CD8-positive, alpha-beta memory T cell (primary cell): ENCODE measurements at regions not wholly inside any gene's neighbourhood (a gene's known extent, or its start where the extent isn't known, plus 50 kb on each side); places are given as distances from the start of the nearest gene placed in this dataset.
"Not testable (repeated sequence)": the region's sequence is repeated elsewhere in the genome, so short reads cannot be mapped to it uniquely, and the experiment has no call there.

Experiments used
- CTCF ChIA-PET: fragments of 350-600 bp; sonication (Branson Sonifier 250); formaldehyde crosslinking; loops from one replicate; lab custom pipeline; 2021; ENCODE audit warnings: antibody characterized with exemption; lab: Charles Lee
- POLR2A ChIA-PET: fragments of 350-600 bp; sonication (Branson Sonifier 250); formaldehyde crosslinking; loops from one replicate; lab custom pipeline; 2021; ENCODE audit warnings: antibody characterized with exemption; lab: Charles Lee
- DNase-seq, 5 donors: peaks; one replicate each; pipeline versions ENCODE4 v3.0.0 to v3.0.0-alpha.2; 2020 to 2022; ENCODE audit warnings: mixed read lengths in 1 of 5
- H3K27ac ChIP-seq: one replicate; pipeline ENCODE4 v1.7.0; 2013; ENCODE audit warnings: low read depth, mild to moderate bottlenecking, low read length, moderate library complexity
- H3K27me3 ChIP-seq: 2 replicates; pipeline ENCODE4 v1.7.0; 2013; ENCODE audit warnings: low read length, mild to moderate bottlenecking; ENCODE audit not compliant: insufficient read depth, poor library complexity, severe bottlenecking
- H3K36me3 ChIP-seq: 2 replicates; pipeline ENCODE4 v1.7.0; 2013; ENCODE audit warnings: mild to moderate bottlenecking, low read length, moderate library complexity; ENCODE audit not compliant: insufficient read depth
- H3K4me1 ChIP-seq: 2 replicates; pipeline ENCODE4 v1.7.0; 2013; ENCODE audit warnings: mild to moderate bottlenecking, low read length, moderate library complexity; ENCODE audit not compliant: insufficient read depth
- H3K4me3 ChIP-seq: 2 replicates; pipeline ENCODE4 v1.7.0; 2013; ENCODE audit warnings: mild to moderate bottlenecking, low read length
- H3K9me3 ChIP-seq: 2 replicates; pipeline ENCODE4 v1.7.0; 2013; ENCODE audit warnings: mild to moderate bottlenecking, low read length
- H3K27ac Mint-ChIP-seq, 8 donors: one replicate each; pipeline ENCODE4 v1.8.0; 2020 to 2021; ENCODE audit warnings: mixed read lengths in 8 of 8, mild to moderate bottlenecking in 6 of 8, inconsistent platforms in 3 of 8, moderate library complexity in 3 of 8
- H3K27me3 Mint-ChIP-seq, 2 donors: one replicate each; pipeline ENCODE4 v1.8.0; 2020 to 2021; ENCODE audit warnings: mixed read lengths in 2 of 2, mild to moderate bottlenecking in 1 of 2, moderate library complexity in 1 of 2
- H3K36me3 Mint-ChIP-seq, 3 donors: one replicate each; pipeline ENCODE4 v1.8.0; 2020 to 2021; ENCODE audit warnings: mixed read lengths in 3 of 3, inconsistent platforms in 1 of 3, mild to moderate bottlenecking in 1 of 3
- H3K4me1 Mint-ChIP-seq, 3 donors: one replicate each; pipeline ENCODE4 v1.8.0; 2020 to 2021; ENCODE audit warnings: mixed read lengths in 3 of 3, inconsistent platforms in 1 of 3, mild to moderate bottlenecking in 1 of 3
- H3K4me3 Mint-ChIP-seq, 7 donors: one replicate each; pipeline ENCODE4 v1.8.0; 2020 to 2021; ENCODE audit warnings: mixed read lengths in 7 of 7, mild to moderate bottlenecking in 6 of 7, moderate library complexity in 4 of 7, inconsistent platforms in 2 of 7
- H3K9me3 Mint-ChIP-seq, 5 donors: one replicate each; pipeline ENCODE4 v1.8.0; 2020 to 2022; ENCODE audit warnings: mixed read lengths in 5 of 5, mild to moderate bottlenecking in 3 of 5, moderate library complexity in 2 of 5, inconsistent platforms in 1 of 5

GRCh38 chr1:30462826-30463425, 260.5 kb downstream of the MATN1 start:
- H3K27ac Mint-ChIP-seq = no peak overlapping the region
- POLR2A ChIA-PET = no interaction called here
- no peak overlapping the region for H3K4me3 Mint-ChIP-seq
- CTCF ChIA-PET = no interaction called here
- no peaks in the 10 kb centered on the region for H3K36me3 Mint-ChIP-seq
- Histone ChIP-seq H3K4me3 (no peak overlapping the region), H3K27ac (no peak overlapping the region), H3K4me1 (no peaks in the 10 kb centered on the region), H3K36me3 (no peaks in the 10 kb centered on the region), H3K27me3 (peaks cover 3% of the 10 kb centered on the region), H3K9me3 (no peaks in the 10 kb centered on the region)
- no peak for DNase-seq
- H3K4me1 Mint-ChIP-seq = no peaks in the 10 kb centered on the region
- H3K9me3 Mint-ChIP-seq = peaks cover 0 to 2% (median 0%) of the 10 kb centered on the region in 5 donors
- H3K27me3 Mint-ChIP-seq = peaks cover 6 to 28% of the 10 kb centered on the region in 2 donors

- Histone ChIP-seq H3K4me3 (no peak overlapping the region), H3K36me3 (no peaks in the 10 kb centered on the region), H3K9me3 (no peaks in the 10 kb centered on the region), H3K27me3 (peaks cover 3% of the 10 kb centered on the region), H3K4me1 (no peaks in the 10 kb centered on the region), H3K27ac (no peak overlapping the region)
- H3K36me3 Mint-ChIP-seq = no peaks in the 10 kb centered on the region
- H3K27me3 Mint-ChIP-seq = peaks cover 5 to 28% of the 10 kb centered on the region in 2 donors
- CTCF ChIA-PET = no interaction called here
- peaks cover 0 to 2% (median 0%) of the 10 kb centered on the region in 5 donors for H3K9me3 Mint-ChIP-seq
- POLR2A ChIA-PET = no interaction called here
- no peak overlapping the region for H3K27ac Mint-ChIP-seq
- H3K4me1 Mint-ChIP-seq = no peaks in the 10 kb centered on the region
- no peak for DNase-seq
- no peak overlapping the region for H3K4me3 Mint-ChIP-seq
Measured at GRCh38 chr1:30462166-30462565, 261.2 kb downstream of the MATN1 start.

- ChIA-PET POLR2A (no interaction called here), CTCF (no interaction called here)
- Mint-ChIP-seq H3K36me3 (no peaks in the 10 kb centered on the region), H3K4me1 (no peaks in the 10 kb centered on the region), H3K27me3 (peaks cover 4 to 28% of the 10 kb centered on the region in 2 donors), H3K9me3 (peaks cover 0 to 2% (median 0%) of the 10 kb centered on the region in 5 donors), H3K27ac (no peak overlapping the region), H3K4me3 (no peak overlapping the region)
- no peak overlapping the region for H3K27ac ChIP-seq
- no peaks in the 10 kb centered on the region for H3K4me1 ChIP-seq
- H3K36me3 ChIP-seq = no peaks in the 10 kb centered on the region
- H3K27me3 ChIP-seq = peaks cover 3% of the 10 kb centered on the region
- no peaks in the 10 kb centered on the region for H3K9me3 ChIP-seq
- H3K4me3 ChIP-seq = no peak overlapping the region
- no peak for DNase-seq
Measured at GRCh38 chr1:30461640-30462039, 261.7 kb downstream of the MATN1 start.

GRCh38 chr1:30460661-30461060, 262.7 kb downstream of the MATN1 start:
- POLR2A ChIA-PET = no interaction called here
- Mint-ChIP-seq H3K27me3 (peaks cover 4 to 27% of the 10 kb centered on the region in 2 donors), H3K4me1 (no peaks in the 10 kb centered on the region), H3K9me3 (peaks cover 0 to 2% (median 0%) of the 10 kb centered on the region in 5 donors), H3K4me3 (no peak overlapping the region), H3K36me3 (no peaks in the 10 kb centered on the region), H3K27ac (no peak overlapping the region)
- Histone ChIP-seq H3K27me3 (peaks cover 3% of the 10 kb centered on the region), H3K27ac (no peak overlapping the region), H3K9me3 (no peaks in the 10 kb centered on the region), H3K4me3 (no peak overlapping the region), H3K4me1 (no peaks in the 10 kb centered on the region), H3K36me3 (no peaks in the 10 kb centered on the region)
- CTCF ChIA-PET = no interaction called here
- no peak for DNase-seq

GRCh38 chr1:30458730-30459485, 264.5 kb downstream of the MATN1 start:
- CTCF ChIA-PET, H3K27me3 ChIP-seq: not testable (repeated sequence)

GRCh38 chr1:30452925-30453324, 270.5 kb downstream of the MATN1 start:
- H3K36me3 Mint-ChIP-seq = no peaks in the 10 kb centered on the region
- CTCF ChIA-PET = no interaction called here
- H3K4me3 ChIP-seq = no peak overlapping the region

More at GRCh38 chr1:30458730-30459485, 264.5 kb downstream of the MATN1 start:
- H3K27ac ChIP-seq, H3K9me3 ChIP-seq, H3K4me1 ChIP-seq, H3K4me3 Mint-ChIP-seq, H3K4me3 ChIP-seq, H3K36me3 Mint-ChIP-seq, POLR2A ChIA-PET, DNase-seq, H3K9me3 Mint-ChIP-seq, H3K4me1 Mint-ChIP-seq, H3K36me3 ChIP-seq: not testable (repeated sequence)
- H3K27ac Mint-ChIP-seq = peak overlapping the region in 1 of 8 donors; percentile 19
- H3K27me3 Mint-ChIP-seq = peaks cover 4 to 27% of the 10 kb centered on the region in 2 donors

GRCh38 chr1:30452170-30452569, 271.2 kb downstream of the MATN1 start:
- DNase-seq = no peak
- ChIA-PET CTCF (no interaction called here), POLR2A (no interaction called here)
- H3K36me3 ChIP-seq = no peaks in the 10 kb centered on the region
- no peaks in the 10 kb centered on the region for H3K27me3 ChIP-seq
- H3K4me3 Mint-ChIP-seq = no peak overlapping the region
- no peak overlapping the region for H3K4me3 ChIP-seq
- no peak overlapping the region for H3K27ac Mint-ChIP-seq
- H3K36me3 Mint-ChIP-seq = no peaks in the 10 kb centered on the region
- H3K9me3 Mint-ChIP-seq = peaks cover 0 to 2% (median 0%) of the 10 kb centered on the region in 5 donors
- H3K4me1 Mint-ChIP-seq = no peaks in the 10 kb centered on the region
- no peaks in the 10 kb centered on the region for H3K4me1 ChIP-seq
- peaks cover 1 to 21% of the 10 kb centered on the region in 2 donors for H3K27me3 Mint-ChIP-seq
- H3K27ac ChIP-seq = no peak overlapping the region
- no peaks in the 10 kb centered on the region for H3K9me3 ChIP-seq

More at GRCh38 chr1:30452925-30453324, 270.5 kb downstream of the MATN1 start:
- Histone ChIP-seq H3K4me1 (no peaks in the 10 kb centered on the region), H3K27me3 (no peaks in the 10 kb centered on the region), H3K27ac (no peak overlapping the region), H3K36me3 (no peaks in the 10 kb centered on the region), H3K9me3 (no peaks in the 10 kb centered on the region)
- peaks cover 3 to 15% of the 10 kb centered on the region in 2 donors for H3K27me3 Mint-ChIP-seq
- H3K27ac Mint-ChIP-seq = no peak overlapping the region
- peaks cover 0 to 2% (median 0%) of the 10 kb centered on the region in 5 donors for H3K9me3 Mint-ChIP-seq
- H3K4me1 Mint-ChIP-seq = no peaks in the 10 kb centered on the region
- POLR2A ChIA-PET = no interaction called here
- DNase-seq = no peak
- H3K4me3 Mint-ChIP-seq = no peak overlapping the region

GRCh38 chr1:30451532-30452125, 271.8 kb downstream of the MATN1 start:
- no peaks in the 10 kb centered on the region for H3K4me1 Mint-ChIP-seq
- H3K27me3 ChIP-seq = no peaks in the 10 kb centered on the region
- no peak for DNase-seq
- no peak overlapping the region for H3K27ac Mint-ChIP-seq
- H3K4me1 ChIP-seq = no peaks in the 10 kb centered on the region
- no peak overlapping the region for H3K27ac ChIP-seq
- H3K4me3 Mint-ChIP-seq = no peak overlapping the region
- H3K4me3 ChIP-seq = no peak overlapping the region
- ChIA-PET POLR2A (no interaction called here), CTCF (no interaction called here)
- peaks cover 0 to 2% (median 0%) of the 10 kb centered on the region in 5 donors for H3K9me3 Mint-ChIP-seq
- no peaks in the 10 kb centered on the region for H3K36me3 Mint-ChIP-seq
- peaks cover 1 to 23% of the 10 kb centered on the region in 2 donors for H3K27me3 Mint-ChIP-seq
- no peaks in the 10 kb centered on the region for H3K9me3 ChIP-seq
- H3K36me3 ChIP-seq = no peaks in the 10 kb centered on the region
